Astrocyte (in vitro differentiated cells and primary cell): ENCODE measurements at regions not wholly inside any gene's neighbourhood (a gene's known extent, or its start where the extent isn't known, plus 50 kb on each side); places are given as distances from the start of the nearest gene placed in this dataset.

ENCODE experiments used
- EZH2 ChIP-seq: IDR thresholded peaks from 2 replicates; pipeline ENCODE4 v1.6.1; 2012; ENCODE audit warnings: mild to moderate bottlenecking, low read length, inconsistent platforms; ENCODE audit not compliant: insufficient read depth
- TF ChIP-seq, protein P1 (sequence below): IDR thresholded peaks from 2 replicates; pipeline ENCODE4 v1.5.1; 2011; ENCODE audit warnings: low read depth, mild to moderate bottlenecking, inconsistent platforms, low read length, moderate library complexity; ENCODE audit not compliant: insufficient read depth

DNA sequence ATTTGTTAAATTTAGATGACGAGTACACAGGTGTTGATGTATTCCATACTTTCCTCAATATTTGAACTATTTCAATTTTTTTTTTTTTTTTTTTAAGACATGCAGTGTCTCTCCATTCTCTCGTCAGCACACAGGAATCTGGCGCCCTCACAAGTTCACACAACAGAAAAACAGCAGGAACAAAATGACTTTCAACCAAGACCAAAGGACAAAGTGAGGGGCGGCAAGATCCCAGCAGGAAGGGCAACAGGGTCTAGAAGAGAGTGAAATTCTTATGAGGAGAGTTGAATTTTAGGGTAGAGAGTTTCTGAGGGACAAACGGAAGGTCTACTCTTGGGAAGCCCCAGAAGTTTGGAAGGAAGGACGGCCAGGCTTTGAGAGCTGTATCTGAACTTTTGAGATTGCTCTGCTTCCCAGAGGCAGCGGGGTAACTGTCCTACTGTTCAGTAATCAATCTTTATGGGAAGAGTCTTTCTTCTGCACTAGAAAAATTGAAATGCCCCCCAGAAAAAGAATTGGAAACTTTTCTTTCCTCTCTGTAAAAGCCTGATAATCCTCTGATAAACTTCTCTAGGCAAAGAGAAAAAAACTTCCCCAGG lies 760.2 kb downstream of the RAB28 start:
- TF ChIP-seq, protein P1, sequence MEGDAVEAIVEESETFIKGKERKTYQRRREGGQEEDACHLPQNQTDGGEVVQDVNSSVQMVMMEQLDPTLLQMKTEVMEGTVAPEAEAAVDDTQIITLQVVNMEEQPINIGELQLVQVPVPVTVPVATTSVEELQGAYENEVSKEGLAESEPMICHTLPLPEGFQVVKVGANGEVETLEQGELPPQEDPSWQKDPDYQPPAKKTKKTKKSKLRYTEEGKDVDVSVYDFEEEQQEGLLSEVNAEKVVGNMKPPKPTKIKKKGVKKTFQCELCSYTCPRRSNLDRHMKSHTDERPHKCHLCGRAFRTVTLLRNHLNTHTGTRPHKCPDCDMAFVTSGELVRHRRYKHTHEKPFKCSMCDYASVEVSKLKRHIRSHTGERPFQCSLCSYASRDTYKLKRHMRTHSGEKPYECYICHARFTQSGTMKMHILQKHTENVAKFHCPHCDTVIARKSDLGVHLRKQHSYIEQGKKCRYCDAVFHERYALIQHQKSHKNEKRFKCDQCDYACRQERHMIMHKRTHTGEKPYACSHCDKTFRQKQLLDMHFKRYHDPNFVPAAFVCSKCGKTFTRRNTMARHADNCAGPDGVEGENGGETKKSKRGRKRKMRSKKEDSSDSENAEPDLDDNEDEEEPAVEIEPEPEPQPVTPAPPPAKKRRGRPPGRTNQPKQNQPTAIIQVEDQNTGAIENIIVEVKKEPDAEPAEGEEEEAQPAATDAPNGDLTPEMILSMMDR = no peak
- TF ChIP-seq EZH2 = no peak
